Epithelial cell of proximal tubule (primary cell): ENCODE measurements at regions not wholly inside any gene's neighbourhood (a gene's known extent, or its start where the extent isn't known, plus 50 kb on each side); places are given as distances from the start of the nearest gene placed in this dataset.

Source experiments
- DNase-seq: peaks from one replicate; pipeline ENCODE4 v3.0.0-alpha.2; 2011; ENCODE audit warnings: low read depth
- H3K4me3 ChIP-seq: 2 replicates; pipeline ENCODE4 v1.5.1; 2011; ENCODE audit warnings: low read depth, mild to moderate bottlenecking, low read length
- TF ChIP-seq, protein P1 (sequence below): conservative IDR thresholded peaks from 2 replicates; pipeline ENCODE4 v1.5.1; 2012; ENCODE audit warnings: low read depth, mild to moderate bottlenecking, low read length

DNA sequence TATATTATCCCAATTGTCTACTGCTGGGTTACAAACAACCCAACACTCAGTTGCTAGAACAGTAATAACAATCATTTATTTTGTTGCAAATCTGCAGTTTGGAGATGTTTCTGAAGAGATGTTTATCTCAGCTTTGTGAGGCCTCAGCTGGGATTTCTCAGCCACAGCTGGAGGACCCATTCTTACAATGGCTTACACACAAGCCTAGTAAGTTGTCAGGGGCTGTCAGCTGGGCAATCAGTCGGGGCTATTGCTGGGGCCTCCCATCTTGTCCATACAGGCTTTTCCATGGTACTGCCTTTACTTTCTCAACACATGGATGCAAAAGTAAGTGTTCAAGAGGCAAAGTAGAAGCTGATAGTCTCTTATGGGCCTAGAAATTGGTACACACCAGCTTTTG, 491.7 kb upstream of the NXPH2 start:
- TF ChIP-seq, protein P1, sequence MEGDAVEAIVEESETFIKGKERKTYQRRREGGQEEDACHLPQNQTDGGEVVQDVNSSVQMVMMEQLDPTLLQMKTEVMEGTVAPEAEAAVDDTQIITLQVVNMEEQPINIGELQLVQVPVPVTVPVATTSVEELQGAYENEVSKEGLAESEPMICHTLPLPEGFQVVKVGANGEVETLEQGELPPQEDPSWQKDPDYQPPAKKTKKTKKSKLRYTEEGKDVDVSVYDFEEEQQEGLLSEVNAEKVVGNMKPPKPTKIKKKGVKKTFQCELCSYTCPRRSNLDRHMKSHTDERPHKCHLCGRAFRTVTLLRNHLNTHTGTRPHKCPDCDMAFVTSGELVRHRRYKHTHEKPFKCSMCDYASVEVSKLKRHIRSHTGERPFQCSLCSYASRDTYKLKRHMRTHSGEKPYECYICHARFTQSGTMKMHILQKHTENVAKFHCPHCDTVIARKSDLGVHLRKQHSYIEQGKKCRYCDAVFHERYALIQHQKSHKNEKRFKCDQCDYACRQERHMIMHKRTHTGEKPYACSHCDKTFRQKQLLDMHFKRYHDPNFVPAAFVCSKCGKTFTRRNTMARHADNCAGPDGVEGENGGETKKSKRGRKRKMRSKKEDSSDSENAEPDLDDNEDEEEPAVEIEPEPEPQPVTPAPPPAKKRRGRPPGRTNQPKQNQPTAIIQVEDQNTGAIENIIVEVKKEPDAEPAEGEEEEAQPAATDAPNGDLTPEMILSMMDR = no peak
- H3K4me3 ChIP-seq = no peak overlapping the region
- DNase-seq = no peak

DNA sequence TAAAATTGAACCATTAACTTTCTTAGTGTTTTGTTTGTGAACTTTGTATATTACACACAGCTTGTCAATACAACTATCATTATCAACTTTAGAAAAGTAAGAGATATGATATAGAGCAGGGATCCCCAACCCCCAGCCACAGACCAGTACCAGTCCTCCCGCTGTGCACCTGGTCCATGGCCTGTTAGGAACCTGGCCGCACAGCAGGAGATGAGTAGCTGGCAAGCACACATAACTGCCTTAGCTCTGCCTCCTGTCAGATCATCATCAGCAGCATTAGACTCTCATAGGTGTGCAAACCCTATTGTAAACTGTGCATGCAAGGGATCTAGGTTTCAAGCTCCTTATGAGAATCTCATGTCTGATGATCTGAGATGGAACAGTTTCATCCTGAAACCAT, 491.0 kb upstream of the NXPH2 start:
- no peak for DNase-seq
- H3K4me3 ChIP-seq = no peak overlapping the region
- TF ChIP-seq, protein P1 = no peak

DNA sequence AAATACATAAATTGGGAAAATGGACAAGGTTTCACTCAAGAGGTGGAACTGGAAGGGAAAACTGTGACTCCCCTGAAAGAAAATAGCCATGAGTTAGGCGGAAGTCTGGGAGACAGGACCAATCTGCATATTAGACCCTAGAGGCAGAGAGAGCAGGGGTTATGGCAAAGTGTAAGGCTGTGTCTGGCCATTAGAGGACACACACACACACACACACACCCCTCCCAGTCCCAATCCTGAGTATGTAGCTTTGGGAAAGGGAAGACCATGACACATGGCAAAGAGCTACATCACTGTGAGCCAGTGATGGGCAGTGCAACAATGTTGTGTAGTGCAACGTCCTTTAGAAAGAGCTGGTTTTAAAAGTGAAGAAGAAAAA, 479.9 kb upstream of the NXPH2 start:
- TF ChIP-seq, protein P1 = no peak
- no peak overlapping the region for H3K4me3 ChIP-seq
- no peak for DNase-seq

DNA sequence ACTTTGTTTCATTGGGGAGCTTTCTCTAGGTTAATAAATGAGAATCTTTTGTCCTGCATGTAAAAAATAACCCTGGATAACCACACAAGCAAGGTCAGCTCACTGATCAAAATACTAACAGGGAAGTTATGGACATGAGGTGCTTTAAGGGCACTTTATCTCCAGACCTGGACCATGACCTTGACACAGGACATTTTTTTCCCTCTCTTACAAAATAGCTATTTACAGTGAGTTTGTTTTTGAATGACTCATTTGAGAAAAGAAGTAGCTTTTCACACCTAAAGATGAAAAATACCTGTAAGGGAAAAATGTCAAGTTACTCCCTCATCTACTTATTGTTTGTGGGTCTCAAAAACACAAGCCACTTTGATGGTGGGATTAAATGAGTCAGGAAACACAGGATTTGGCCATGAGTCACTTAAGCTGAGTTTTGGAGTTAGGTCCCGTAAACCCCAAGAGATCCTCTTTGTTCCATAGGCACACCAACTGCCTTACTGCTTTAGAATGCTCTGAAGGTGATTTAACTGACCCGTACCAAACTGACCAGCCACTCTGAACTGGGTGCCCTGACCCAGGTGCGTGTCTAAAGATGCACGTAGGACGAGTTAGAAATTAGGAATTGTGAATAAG, 479.3 kb upstream of the NXPH2 start:
- DNase-seq = no peak
- TF ChIP-seq, protein P1 = no peak
- no peak overlapping the region for H3K4me3 ChIP-seq

DNA sequence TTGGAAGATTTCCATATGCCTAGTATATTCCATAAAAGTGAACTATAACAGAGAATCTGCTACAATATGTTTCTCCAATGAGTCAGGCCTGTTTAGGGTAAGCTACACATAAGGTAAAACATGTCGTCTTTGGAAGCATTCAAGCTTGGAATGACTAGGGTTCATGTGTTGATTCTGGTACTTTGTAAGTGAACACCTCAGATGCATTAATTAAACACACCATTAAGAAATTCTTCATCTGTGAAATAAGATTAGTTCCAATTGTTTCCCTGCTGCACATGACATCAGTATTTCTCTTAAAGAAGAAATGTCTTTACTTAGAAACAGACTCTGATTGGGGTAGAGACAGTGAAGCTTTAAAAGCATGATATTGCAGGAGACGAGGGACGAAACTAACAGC, 461.1 kb upstream of the NXPH2 start:
- DNase-seq = no peak
- TF ChIP-seq, protein P1 = no peak

DNA sequence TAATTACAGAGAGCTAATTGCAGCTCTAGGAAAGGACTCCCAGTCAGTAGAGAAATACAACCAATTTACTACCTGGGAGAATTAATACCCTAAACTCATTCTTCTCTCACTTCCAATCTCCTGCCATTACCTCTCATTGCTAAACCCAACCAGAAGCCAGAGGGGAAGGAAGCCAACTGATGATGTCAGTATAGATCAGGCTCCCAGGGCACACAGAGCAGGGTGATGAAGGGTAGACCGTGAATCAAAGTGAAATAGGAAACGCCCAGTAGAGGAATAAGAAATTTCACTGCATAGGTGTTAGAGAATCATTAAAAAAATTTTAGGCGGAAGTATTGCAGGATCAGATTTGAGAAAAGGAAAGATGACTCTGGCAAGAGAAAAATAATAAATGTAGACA, 456.8 kb upstream of the NXPH2 start:
- TF ChIP-seq, protein P1 = no peak
- DNase-seq = no peak
- H3K4me3 ChIP-seq = no peak overlapping the region

More for the DNA sequence above, 461.1 kb upstream of the NXPH2 start:
- H3K4me3 ChIP-seq = no peak overlapping the region

DNA sequence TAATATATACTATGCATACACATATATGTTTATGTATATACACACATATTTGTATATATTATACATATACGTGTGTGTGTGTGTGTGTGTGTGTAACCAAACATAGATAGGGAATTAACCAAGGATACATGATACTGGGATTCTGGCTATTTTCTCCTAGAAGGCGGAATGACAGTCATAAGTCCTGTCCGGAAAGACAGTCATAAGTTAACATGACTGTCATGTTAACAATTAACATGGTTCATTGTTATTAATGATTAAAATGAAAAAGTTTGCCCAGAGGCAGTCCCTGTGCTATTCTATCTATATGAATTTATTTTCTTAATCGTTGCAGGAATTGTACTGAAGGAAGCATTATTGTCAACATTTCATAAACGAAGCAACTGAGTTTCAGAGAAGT, 450.7 kb upstream of the NXPH2 start:
- TF ChIP-seq, protein P1 = no peak
- no peak overlapping the region for H3K4me3 ChIP-seq
- no peak for DNase-seq
